GM21619 (cell line): ENCODE measurements at regions not wholly inside any gene's neighbourhood (a gene's known extent, or its start where the extent isn't known, plus 50 kb on each side); places are given as distances from the start of the nearest gene placed in this dataset.
"Not testable (repeated sequence)": the region's sequence is repeated elsewhere in the genome, so short reads cannot be mapped to it uniquely, and the experiment has no call there.

Experiments
- ATAC-seq: cut with Tn5 transposase; IDR thresholded peaks from one replicate; pipeline ENCODE4 v1.9.1; 2021; ENCODE audit not compliant: unreplicated experiment

DNA sequence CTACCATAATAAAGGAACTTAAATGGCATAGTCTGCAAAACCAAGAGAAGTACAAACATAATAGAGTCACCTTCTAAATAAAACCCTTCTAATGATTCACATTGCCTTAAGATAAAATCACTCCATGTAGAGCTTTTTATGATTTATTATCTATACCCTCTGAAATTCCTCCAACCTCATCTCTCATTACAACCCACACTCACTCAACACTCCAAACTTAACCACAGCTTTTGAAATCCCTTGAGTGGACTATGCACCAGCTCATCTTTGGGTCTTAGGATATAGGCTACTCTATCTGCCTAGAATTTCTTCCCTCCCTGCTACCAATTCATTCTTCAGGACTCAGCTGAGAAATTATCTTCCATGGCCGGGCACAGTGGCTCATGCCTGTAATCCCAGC is 122.5 kb downstream of the CETN3 start:
- no peak for ATAC-seq

DNA sequence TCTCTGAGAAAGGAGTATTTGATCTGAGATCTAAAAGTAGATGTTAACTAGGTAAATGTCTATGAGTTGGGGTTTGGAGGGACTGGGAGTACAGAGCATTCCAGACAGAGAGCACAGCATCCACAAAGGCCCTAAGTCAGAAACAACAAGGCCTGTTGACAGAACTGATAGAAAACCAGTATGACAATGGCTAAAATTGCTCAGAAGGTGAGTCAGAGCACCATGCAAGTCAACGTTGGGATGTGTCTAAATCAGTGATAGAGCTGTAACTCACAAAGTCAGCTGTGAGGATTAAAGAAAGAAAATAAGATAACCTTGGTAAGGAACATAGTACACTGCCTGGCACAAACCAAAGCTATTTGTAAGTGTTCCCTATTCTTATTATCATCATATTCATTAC is 124.0 kb downstream of the CETN3 start:
- no peak for ATAC-seq

DNA sequence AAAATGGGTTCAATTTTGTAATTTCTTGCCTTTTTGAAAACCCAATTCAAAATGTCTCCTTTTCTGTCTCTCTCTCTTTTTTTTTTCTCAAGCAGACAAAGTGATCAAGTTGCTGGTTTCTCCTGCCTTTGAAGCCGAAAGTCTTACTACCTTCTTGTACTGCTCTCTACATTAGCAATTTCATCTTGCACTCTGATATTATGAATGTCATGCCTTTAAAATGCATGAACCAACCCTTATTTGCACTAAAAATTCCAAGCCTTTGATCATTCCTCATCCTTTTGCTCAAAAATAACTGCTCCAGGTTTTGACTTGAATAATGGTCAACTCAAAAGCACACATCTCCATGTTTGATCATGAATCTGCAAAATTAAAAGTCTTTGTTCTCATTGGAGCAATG is 125.2 kb downstream of the CETN3 start:
- ATAC-seq = no peak

DNA sequence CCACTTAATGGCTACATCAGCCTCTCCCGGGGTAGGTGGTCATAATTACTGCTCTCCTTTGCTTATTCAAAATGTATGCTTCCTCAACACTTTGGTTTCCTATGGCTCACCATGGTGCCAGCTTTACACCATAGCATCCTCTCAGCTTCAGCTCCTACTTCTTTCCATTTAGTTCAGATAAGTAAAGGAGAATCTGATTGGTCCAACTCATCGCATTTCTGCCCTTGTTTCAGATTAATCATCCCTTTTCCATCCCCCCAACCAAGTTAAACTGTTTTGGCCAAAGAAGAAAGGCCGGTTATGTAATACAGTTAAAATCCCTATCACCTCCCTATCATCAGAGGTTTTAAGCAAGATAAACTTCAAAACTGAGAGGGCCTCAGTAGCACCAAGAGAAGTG is 130.5 kb downstream of the CETN3 start:
- no peak for ATAC-seq

DNA sequence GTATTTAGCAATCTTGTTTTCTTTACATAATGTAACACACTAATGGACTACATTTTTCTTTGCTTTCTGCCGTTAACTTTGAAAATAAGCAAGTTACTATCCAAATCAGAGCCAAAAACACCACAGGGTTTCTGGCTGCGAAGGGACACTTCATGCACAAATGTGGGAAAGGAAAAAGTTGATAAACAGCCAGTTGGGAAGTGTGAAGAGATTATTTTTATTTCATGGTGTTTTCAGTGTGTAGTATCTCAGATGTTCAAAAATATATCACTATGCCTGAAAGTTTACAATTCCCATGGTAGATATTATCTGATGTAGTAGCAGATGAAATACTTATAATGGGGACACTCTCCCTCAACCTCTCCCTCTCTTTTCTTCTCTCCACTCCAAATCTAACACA is 135.3 kb downstream of the CETN3 start:
- no peak for ATAC-seq

DNA sequence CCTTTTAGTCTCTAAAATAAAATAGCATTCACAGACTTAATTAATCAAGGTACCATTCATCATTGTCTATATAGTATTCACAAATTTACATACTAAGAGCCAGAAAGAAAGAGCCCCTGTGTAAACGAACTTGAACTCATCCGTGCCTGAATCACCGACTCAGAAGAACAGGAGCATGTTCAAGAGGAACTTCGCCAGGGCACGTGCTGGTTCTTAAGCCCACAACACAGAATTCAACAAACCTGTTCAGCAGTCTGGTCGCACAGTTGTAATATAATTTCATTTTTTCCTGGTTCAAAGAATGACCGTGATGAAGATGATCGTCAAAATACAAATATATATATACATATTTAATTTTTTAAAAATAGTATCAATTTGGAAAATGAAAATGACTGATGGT is 141.9 kb downstream of the CETN3 start:
- ATAC-seq = no peak

DNA sequence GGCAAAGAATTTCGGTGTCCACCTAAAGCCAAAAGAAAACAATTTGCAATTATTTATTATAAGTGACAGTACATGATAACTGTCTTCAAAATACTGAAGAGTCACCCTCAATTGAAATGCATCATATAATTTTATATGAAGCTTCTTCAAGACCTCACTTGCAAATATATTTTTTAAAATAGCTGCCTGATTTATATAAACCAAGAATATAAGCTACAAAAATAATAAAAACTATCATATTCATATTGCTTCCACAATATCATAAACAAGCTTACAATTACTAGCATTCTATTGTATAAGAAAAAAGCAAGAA is 144.1 kb downstream of the CETN3 start:
- no peak for ATAC-seq

DNA sequence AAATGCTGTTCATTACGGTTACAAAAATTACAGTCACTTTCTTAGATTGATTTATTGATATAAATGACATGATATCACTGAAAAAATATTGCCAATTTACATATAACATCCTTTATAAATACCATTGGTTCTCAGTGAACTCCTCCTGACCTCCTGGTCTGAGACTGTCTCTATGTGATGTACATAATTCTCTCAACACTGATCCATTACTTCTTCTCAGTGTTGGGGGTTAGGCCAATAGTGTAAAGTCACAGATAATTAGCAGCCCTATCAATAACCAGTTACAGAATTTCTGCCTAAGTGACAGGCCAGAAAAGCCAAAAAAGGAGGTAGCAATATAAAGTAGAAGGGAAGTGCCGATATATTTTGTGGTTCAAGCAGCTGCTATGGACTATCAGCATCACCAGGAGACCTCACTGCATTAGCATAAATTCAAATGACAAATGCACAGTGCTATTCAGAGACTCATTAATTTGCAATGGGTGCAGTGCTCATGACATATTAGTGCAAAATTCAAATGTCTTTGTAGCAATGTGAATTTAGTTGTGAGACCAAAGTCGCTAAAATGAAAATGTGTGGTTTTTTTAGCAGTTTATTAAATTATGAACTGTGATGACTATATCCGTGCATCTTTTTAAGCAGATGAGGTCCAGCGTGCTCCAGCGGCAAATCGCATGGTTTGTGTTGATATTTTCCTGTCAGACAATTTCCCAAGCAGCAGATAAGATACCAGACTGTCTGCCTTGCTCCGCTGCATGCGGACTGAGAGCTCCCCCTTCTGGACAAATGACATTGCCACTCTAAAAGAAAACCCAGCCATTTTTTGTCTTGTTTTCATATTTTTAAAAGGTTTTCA is 144.6 kb downstream of the CETN3 start:
- ATAC-seq = peak; percentile 77

DNA sequence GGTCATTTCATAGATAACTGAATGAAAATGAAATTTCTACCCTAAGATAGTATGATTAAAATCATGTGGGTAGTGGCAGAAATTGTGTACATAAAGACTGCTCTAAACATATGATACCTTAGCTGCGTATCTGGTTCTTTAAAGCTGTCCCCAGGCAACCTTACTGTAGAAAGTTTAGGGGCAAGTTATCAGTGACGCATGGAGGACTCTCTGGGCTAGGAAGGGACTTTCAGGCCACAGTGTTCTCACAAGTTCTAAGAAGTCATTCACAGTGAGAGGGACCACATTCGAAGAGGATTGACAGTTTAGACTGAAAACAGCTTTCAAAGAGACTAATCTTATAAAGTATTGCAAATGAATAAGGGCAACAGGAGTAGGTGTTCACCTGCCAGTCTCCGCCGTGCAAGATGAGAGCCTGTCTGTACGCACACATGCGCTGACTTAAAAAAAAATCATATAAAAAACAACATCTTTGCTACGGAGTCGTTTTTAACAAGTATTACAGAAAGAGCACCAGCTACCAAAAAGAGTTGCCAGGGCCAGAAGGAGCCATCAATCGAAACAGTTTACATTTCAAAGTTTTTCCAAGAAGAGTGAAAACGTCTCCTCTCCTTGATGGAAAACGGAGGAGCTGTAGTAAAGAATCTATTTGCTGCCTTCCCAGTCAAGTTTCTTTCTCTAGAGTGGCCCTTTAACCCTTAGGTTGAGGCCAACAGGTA is 146.3 kb downstream of the CETN3 start:
- ATAC-seq = no peak

DNA sequence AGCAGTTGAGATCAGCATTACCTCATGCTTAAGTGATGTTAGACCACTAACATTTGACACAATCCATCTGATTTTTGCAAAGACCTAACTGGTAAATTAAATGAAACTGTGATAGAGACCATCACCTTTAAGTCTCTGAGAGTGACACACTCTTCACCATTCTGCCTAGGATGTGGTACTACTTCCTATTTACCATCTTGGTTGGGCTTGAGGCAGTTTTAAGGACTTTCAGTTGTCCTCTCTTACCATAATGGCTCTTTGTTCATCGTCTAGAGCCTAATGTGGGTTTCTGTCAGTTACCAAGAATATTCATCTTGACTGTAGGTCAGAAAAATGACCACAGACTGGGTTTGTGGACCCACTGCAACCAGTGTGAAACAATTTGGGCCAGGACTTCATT is 158.1 kb downstream of the CETN3 start:
- ATAC-seq = no peak

DNA sequence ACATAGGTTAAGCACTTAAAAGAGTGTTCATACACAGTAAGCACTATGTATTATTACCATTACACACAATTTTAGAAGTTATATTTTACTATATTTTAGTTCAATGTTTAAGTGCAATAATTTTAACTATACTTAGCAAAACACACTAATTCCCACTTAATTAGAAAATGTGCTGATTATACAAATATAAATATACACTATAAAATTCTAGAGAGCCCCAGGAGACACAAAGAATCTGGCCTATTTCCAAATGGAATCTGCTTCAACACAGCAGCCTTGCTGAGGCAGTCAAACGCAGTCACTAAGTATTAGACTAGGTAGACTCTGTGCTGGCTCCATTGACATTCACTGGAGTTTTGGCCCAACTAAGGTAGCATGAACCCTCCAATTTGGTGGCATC is 160.9 kb downstream of the CETN3 start:
- ATAC-seq = no peak

DNA sequence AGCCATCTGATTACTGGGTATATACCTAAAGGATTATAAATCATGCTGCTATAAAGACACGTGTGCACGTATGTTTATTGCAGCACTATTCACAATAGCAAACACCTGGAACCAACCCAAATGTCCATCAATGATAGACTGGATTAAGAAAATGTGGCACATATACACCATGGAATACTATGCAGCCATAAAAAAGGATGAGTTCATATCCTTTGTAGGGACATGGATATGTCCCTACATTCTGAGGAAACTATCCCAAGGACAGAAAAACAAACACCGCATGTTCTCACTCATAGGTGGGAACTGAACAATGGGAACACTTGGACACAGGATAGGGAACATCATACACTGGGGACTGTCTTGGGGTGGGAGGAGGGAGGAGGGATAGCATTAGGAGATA is 165.7 kb downstream of the CETN3 start:
- not testable (repeated sequence) for ATAC-seq

DNA sequence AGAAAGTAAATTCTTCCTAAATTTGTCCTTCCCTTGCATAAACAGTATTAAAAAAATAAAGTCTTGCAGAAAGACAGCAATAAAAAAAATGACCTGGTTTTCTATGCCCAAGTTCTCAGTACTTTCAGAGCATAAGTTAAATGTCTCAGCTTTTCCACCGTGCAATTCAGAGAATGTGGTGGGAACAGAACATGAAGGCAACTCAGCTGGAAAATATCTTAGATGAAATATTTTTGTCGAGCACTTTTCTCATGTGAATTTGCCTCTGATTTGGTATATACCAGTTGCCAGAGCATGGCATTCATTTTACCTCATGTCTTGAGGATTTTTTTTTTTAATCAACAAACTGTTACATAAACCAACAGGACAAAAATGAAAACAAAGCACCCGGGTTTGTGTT is 176.1 kb downstream of the CETN3 start:
- ATAC-seq = no peak

DNA sequence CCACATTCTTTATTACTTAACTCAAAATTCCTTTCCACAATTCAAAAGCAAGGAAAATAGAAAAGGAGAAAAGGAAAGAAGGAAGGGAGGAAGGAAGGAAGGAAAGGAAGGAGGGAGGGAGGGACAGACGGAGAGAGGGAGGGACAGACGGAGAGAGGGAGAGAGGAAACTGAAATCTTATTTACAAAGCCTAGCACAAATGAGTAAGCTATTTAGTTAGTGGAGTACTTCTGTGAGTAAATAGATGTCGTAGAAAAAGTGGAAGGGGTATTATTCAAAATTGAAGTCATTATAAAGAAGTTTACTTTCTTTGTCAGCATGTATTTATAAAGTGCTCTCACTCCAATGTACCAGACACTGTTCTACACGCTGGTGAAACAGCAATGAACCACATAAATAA is 177.9 kb downstream of the CETN3 start:
- no peak for ATAC-seq

DNA sequence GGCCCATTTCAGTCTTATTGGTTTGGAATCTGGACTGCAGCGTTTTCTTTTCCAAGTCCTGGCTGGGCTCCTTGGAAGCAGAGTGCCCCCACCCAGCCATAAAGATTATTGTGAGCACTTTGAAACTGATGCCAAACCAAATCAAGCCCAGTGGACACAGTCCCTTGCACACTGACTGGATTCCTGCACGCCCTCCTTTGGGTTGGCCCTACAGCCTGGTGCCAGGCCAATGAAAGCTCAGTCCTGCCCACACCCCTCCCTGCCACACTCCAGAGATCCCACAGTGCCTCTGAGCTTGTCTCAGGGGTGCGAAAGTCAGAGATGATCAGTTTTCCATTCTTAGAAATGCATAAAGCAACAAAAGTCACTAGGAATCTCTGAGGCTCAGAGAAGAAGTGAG is 181.9 kb downstream of the CETN3 start:
- no peak for ATAC-seq

DNA sequence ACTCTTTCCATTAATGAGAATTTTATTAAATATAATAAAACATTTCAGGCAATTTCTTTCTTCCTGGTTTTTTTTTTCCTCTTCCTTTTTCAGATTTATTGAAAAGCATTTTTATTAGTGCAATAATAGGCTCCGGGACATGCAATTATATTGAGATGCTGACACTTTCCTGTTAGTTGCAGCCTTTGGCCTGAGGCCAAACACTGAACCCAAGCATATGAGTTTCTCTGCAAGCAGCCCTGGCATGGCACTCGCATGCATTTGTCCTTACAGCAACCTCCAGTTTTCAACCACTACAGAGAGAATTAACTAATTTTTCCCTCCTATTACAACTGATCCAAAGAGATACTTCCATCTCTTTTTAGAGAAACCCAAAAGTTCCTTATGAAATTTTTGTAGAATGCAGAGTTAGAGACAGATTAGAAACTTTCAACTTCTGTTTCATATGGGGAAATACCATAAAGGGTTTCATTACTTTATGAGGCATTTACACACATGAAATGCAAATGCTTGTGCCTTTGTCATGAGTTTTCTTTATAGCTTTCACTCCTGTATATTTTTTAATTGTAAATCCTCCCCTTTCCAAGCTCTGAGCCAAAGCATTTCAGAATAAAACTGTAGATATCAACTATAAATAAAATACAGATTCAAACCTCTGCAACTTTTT is 183.0 kb downstream of the CETN3 start:
- ATAC-seq = no peak

DNA sequence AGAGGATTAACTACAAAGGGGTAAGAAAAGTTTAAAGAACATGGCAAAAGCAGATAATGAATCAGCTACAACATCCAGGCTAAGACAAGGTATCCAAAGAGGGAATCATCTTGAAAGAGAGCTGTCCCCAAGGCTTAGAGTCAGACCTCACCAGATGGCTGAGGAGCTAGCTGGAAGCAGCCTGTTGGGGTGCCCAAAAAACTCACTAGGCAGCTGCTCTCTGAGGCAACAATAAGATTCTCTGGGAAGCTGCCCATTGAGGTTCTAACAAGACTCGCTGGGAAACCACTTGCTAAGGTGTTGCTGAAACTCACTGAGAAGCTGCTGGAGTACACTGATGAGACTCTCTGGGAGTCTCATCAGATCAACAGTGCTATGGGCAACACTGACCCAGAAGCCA is 185.2 kb downstream of the CETN3 start:
- ATAC-seq = no peak

DNA sequence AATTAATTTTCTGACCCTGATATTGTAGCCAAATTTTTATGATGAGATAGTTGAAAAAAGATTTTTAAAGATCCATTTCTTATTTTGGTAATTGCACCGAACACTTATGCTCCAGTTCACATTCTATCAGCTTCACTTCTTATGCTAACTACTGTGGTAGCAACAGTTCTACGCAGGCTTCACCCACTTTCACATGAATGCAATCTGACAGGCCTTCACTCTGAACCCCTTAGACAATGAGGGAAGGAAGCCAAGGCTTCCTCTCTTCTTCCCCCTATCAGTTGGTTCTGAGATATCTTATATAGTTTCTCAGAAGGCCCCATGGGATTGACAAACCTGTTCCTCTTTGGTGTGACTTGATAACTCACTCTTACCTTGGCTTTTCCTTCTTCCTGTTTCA is 185.8 kb downstream of the CETN3 start:
- no peak for ATAC-seq

DNA sequence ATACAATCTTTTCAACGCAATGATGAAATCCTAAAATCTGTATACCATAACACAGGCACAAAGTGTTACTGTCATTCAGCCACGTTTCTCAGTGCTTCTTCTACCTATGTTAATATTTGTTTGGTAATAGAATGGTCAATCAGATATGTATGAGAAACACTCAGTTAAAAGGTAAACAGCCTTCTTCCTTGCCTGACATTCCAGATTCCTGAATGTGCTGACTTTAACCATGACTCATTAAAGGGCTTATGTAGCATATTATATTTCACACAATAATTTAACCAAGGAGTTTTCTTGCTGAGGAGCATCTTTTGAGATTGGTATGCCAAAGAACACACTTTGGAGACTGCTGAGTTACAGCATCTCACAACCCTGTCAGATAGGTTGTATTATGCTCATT is 187.6 kb downstream of the CETN3 start:
- no peak for ATAC-seq

DNA sequence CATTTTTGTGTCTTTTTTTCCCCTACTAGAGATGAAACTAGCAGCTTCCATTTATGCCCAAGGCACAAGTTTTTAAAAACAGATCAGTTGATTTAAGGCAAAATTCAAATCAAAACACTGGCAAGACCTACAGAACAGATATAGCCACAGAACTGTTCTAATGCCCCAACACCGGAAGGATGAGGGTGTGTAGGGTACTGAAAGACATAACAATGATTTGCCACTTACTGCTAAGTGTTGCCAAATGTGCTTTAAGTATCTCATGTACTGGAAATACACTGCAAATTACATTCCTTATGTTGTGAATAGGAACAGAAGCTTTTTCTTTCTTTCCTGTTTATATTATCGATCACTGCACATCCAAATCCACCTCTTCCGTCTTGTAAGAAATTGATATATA is 189.0 kb downstream of the CETN3 start:
- ATAC-seq = no peak

DNA sequence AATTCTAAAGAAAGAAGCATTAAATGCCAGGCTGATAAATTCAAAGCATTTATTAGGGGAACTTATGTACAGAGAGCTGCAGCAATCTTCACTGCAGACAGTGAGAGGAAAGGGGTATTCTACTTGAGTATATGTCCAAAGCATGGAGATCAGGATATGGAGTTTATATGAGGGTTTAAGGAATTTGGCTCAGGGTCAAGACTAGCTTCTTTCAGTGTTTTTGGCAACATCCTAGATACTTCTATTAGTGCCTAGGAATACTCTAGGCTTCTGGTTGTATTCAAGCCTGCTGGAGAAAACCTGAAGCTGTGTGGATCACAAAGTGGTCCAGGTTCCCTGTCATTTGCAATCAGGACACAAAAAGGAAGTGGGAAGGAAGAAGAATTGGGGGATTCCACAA is 194.6 kb downstream of the CETN3 start:
- no peak for ATAC-seq

DNA sequence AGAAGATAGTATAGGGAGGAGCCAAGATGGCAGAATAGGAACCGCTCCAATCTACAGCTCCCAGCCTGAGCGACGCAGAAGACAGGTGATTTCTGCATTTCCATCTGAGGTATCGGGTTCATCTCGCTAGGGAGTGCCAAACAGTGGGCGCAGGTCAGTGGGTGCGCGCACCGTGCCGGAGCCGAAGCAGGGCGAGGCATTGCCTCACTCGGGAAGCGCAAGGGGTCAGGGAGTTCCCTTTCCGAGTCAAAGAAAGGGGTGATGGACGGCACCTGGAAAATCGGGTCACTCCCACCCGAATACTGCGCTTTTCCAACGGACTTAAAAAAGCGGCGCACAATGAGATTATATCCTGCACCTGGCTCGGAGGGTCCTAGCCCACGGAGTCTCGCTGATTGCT is 201.2 kb downstream of the CETN3 start:
- not testable (repeated sequence) for ATAC-seq
